T47D (cell line): ENCODE measurements at regions not wholly inside any gene's neighbourhood (a gene's known extent, or its start where the extent isn't known, plus 50 kb on each side); places are given as distances from the start of the nearest gene placed in this dataset.
"Not testable (repeated sequence)": the region's sequence is repeated elsewhere in the genome, so short reads cannot be mapped to it uniquely, and the experiment has no call there.

ENCODE experiments used
- DNase-seq, 2 experiments: peaks; one replicate each; pipeline versions ENCODE4 v3.0.0 to v3.0.0-alpha.2; 2011 to 2012; ENCODE audit warnings: low read depth in 1 of 2, low spot score in 1 of 2
- JUND ChIP-seq: IDR thresholded peaks from 2 replicates; pipeline ENCODE4 v1.6.1; 2012; ENCODE audit warnings: low read depth
- in situ Hi-C: cut with HindIII; loops from 2 replicates; pipeline ENCODE4 v1.10.0; 2016; ENCODE audit warnings: low sequenced_read_pairs, low pct_unique_long_range_greater_than_20kb

DNA sequence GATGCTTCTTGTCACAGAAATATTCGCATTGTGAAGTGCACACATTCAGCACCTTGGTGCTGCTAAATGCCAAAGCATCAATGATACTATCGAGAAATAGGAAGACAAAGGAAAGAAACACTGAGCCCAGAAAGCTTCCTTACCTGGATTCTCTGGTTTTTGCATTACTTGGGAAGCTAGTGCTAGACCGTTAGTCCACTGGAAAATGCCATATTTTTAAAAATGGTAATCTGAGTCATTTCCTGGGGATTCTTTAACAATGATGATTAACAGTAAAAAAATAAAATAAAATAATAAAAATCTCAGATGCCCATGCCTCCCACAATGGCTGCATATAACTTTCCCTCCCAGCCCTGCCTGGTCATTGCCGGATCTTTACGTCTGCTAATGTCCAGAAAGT lies 420.1 kb upstream of the MGMT start:
- TF ChIP-seq JUND = no peak
- in situ Hi-C loops = no loop called here
- DNase-seq = no peak

DNA sequence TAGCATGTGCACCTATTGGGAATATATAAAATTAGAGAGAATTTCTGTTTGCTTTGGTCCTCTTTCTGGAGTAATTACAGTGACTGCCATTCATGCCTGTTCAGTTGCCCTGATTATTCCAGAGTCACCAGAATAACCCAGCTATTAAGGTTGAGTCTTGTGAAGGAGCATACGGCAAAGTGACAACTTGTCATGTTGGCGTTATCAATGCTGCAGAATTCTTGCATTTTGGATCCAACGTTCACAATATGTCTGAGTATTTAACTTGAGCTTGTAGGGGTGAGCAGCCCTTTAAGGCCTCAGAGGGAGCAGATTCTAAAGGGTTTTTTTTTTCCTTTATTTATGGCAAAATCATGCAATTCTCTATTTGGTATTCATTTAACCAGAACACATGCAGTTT lies 419.4 kb upstream of the MGMT start:
- no peak for TF ChIP-seq JUND
- in situ Hi-C loops = no loop called here
- no peak for DNase-seq

DNA sequence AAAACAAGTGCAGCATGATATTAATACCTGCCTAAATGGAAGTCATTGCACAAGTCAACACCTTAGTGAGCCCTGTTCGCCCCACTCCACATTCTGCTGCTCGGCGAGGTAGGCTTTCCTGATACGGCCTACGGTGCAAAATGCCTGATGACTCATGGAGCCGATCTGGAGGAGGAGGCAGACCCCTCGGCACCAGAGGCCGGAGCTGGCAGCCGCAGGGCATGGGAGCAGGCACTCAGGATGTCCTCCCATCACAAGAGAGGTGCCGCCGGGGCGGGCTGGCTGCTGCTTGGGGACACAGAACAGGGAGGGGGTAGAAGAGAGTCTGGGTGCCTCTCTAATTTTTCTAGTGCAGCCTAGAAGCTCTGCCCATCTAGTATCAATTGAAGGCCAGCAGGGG lies 418.5 kb upstream of the MGMT start:
- no peak for TF ChIP-seq JUND
- no peak for DNase-seq
- in situ Hi-C loops = no loop called here

DNA sequence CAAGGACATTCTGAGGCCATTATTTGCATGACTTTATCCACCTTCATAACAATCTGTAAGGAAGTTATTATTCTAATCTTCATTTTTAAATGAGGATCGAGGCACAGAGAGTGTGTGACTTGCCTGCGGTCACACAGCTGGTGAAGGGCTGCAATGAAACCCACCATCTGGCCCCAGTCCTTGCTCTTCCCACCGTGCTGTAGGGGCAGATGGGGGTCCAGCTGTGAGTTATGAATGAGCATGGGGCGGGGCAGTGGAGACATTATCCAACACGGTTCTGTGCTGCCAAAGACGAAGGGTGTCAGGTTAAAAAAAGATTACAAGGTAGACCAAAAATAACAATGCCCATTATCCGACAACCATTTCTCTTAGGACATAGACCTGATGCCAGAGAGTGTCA lies 417.5 kb upstream of the MGMT start:
- in situ Hi-C loops = no loop called here
- no peak for DNase-seq
- no peak for TF ChIP-seq JUND

DNA sequence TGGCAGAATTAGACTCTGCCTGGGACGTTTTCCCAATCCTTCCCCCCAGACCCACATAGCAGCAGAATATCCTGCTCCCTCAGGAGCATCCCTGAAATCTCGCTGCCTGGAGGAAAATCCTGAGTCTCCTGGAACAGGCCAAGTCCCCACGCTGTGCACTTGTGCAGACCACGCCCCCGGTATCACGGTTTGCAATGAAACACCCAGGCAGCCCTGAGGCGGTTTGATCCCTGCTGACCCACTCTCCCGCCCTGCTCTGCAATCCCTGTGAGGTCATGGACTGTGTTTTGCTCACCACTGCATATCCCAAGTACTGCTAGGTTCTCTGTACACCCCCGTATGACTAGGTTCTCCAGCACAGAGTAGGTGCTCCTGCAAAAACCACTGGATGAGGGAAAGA lies 411.8 kb upstream of the MGMT start:
- no peak for DNase-seq
- no peak for TF ChIP-seq JUND
- in situ Hi-C loops = no loop called here

DNA sequence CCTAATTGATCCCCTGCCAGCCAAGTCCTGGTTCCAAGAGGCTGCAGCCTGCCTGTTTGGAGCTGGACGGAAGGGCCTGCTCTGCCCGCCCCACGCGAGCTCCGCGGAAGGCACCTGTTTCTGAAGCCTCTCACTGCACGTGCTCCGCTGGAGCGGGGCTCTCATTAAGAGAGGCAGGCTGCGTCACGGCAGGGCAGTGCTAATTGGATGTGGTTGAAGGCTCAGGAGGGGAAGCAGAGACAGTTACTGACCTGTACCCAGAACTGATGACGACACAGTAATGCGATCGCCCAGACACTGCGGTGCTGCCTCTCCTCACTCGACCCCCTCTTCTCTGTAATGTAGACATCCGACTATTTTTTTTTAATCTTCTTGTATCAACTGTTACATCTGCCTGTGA lies 411.1 kb upstream of the MGMT start:
- no peak for TF ChIP-seq JUND
- in situ Hi-C loops = no loop called here
- no peak for DNase-seq

DNA sequence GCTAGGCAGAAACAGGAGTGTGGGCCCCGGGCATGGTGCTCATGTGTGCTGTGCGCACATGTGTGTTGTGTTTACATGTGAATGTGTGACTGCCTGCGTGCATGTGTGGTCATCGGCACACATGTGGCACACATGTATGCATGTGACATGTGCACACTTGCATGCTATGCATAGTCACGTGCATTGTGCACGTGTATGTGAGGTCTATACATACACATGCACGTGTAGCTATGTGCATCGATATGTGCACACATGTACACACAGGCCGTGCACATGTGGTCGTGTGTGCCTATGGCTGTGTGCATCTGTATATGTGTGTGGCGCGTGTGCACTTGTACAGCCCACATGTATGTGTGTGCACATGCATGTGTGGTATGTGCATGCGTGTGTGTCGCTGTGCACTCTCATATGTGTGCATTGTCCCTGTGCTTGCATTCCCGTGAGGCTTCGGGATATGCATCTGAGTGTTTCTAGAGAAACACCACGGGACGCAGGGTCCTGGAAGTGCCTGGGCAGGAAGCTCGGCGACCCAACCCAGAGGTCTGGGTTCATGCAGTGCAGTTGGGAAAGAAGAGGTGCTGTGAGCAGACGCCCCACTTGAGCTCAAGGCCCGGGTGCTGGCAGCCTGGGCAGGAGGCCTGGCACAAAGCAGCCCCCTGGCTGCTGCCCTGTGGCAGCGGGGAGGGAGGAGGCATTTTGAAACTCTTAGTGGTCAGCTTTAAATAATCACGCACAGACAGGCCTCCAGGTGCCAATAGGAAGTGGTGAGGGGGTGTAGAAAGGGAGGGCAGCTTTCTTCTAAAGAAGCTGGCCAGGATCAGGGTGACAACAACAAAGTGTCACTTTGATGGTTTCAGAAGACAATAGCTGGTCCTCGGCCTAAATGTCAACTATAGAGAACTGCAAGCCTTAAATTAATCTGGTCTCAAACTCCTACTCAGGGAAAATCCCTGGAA lies 410.0 kb upstream of the MGMT start:
- no peak for DNase-seq
- TF ChIP-seq JUND = no peak
- in situ Hi-C loops = no loop called here

DNA sequence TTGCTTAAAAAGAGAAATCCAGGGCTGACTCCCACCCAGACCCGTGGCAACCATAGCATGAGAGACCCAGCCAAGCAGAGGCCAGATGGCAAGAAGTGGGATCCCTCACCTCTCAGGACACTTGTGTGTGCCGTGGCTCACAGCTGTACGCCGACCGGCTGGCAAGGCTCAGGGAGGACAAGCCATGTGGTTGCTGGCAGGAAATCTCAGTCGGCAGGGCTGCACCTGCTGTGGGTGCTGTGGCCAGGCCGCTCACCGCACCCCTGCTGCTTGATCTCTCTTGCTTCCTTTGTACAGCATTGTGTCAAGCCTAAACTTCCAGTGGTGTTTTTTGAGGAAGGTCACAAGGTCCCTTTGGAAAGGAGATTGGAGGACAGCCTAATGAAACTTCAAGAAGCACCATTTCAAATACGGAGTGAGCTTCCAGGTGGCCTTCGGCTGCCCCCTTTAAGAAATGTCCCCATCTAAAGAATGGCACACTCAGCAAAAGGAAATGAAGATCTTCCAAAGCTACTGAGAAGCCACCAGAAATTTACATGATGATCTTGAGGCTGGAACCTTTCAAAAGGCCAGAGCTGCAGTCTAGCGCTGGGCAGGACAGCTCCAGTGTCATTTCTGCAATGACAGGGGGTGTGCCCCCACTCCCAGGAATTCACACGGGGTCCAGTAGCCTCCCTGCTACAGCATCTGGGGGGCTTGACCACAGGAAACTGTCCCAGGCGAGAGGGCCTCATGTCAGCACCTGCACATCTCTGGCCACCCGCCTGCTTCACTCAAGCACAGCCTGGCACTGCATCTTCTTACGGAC lies 409.0 kb upstream of the MGMT start:
- DNase-seq = no peak
- in situ Hi-C loops = no loop called here
- TF ChIP-seq JUND = no peak

DNA sequence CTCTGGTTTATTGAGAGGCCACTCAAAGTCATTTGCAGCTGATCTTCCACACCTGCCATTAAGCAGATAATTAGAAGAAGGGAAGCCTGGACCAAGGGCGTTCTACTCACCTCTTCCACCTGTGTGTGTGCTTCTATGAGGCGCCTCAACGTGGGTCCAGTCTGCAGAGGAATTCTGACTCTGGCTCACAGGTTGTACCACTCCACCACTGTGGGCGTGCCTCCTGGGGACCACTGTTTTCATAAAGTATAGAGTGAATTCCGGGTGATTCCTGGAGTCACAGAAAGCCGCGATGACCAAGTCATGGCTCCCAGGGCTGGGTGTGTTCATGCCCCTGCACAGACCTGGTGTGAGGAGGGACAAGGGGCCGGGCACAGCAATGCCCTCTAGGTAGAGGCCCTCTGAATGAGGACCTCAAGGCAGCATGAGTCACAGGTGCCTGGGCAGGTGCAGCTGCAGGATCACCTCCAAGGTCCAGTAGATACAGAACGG lies 408.3 kb upstream of the MGMT start:
- in situ Hi-C loops = no loop called here
- DNase-seq = no peak
- no peak for TF ChIP-seq JUND

DNA sequence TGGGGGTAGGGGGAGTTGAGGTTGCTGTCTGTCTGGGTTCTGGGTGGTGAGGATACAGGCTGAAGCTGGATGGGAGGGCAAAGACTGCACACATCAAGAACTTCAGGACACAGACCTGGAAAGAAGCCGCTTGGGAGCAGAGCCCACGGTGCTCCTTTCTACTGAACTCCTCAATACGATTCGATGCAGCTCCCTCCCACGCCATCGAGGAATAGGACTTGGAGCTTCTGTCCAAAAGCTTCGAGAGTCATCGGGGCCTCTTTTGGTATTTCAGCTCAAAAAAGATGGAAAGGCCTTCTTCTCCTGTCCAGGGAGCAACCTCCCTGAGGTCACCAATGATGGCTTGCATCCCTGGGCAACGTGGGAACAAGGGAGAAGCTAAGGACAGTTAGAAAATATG lies 407.1 kb upstream of the MGMT start:
- no peak for DNase-seq
- TF ChIP-seq JUND = no peak
- in situ Hi-C loops = no loop called here

DNA sequence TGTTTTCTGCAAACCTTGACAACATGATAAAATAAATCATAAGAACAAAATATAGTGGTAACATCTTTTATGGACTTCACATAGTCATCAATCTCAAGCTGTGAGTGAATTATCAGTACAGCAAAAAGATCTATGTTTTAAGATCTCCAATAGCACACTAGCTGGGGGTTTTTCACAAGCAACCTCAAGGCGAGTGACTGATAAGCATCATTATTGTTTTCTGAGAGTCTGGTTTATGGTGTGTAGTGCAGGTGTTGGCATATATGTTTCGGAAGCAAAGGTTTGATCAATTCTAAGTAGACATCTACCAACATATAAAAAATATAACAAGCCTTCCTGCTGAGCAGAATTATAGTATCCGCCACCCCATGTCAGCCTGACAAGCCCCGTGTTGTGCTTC lies 403.8 kb upstream of the MGMT start:
- in situ Hi-C loops = no loop called here
- TF ChIP-seq JUND = no peak
- no peak for DNase-seq

DNA sequence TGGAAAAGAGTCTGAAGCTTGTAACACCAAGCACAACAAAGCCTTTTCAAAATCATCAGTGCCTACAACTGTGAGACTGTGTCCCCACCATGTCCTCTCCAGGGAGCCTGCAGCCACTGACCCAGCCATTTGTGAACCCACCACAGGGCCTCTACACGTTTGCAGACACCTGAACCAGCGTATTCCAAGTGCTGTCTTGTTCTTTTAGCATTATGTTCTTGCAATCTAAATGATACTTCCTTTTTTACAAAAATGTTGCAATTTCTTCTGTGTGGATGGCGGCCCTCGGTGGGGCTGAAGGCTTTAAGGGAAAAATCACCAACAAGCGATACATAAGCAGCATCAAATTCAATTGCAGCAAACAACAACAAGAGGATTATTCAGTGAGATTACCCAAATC lies 403.2 kb upstream of the MGMT start:
- in situ Hi-C loops = no loop called here
- DNase-seq = no peak
- no peak for TF ChIP-seq JUND

DNA sequence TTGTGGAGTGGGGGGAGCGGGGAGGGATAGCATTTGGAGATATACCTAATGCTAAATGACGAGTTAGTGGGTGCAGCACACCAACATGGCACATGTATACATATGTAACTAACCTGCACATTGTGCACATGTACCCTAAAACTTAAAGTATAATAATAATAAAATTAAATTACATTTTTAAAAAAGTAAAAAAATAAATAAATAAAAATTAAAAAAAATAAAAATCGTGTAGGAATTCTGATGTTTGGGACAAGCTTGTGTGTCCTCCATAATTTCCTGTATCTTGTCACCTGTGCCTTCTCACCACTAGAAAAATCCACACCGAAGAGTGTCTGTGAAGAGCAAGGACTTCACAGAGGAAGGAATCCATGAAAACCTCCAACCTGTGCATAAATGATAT lies 400.5 kb upstream of the MGMT start:
- DNase-seq, in situ Hi-C loops: not testable (repeated sequence)

DNA sequence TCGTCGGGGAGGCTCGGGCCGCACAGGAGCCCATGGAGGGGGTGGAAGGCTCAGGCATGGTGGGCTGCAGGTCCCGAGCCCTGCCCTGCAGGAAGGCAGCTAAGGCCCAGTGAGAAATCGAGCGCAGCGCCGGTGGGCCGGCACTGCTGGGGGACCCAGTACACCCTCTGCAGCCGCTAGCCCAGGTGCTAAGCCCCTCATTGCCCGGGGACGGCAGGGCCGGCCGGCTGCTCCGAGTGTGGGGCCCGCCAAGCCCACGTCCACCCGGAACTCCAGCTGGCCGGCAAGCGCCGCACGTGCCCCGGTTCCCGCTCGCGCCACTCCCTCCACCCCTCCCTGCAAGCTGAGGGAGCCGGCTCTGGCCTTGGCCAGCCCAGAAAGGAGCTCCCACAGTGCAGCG lies 395.6 kb upstream of the MGMT start:
- DNase-seq, in situ Hi-C loops: not testable (repeated sequence)
